ENCODE measurements at regions not wholly inside any gene's neighbourhood (a gene's known extent, or its start where the extent isn't known, plus 50 kb on each side); places are given as distances from the start of the nearest gene placed in this dataset.

- DNase-seq, result no peak
Measured at GRCh38 chr6:56862415-56863175, 92.3 kb upstream of the BEND6 start.

- DNase-seq, result no peak
Measured at GRCh38 chr6:56860475-56860874, 94.4 kb upstream of the BEND6 start.

GRCh38 chr6:56856036-56856580 is 98.8 kb upstream of the BEND6 start:
- DNase-seq, result no peak

- no peak for DNase-seq
Measured at GRCh38 chr6:56854086-56854485, 100.8 kb upstream of the BEND6 start.

GRCh38 chr6:56853541-56853940 is 101.4 kb upstream of the BEND6 start:
- DNase-seq, result no peak

- DNase-seq, result no peak
Measured at GRCh38 chr6:56852260-56853010, 102.5 kb upstream of the BEND6 start.

GRCh38 chr6:56851541-56852259 is 103.2 kb upstream of the BEND6 start:
- no peak for DNase-seq

- no peak for DNase-seq
Measured at GRCh38 chr6:56851074-56851473, 103.8 kb upstream of the BEND6 start.

GRCh38 chr6:56850626-56851025 is 104.3 kb upstream of the BEND6 start:
- DNase-seq, result no peak

- DNase-seq, result no peak
Measured at GRCh38 chr6:56849896-56850295, 105.0 kb upstream of the BEND6 start.

- no peak for DNase-seq
Measured at GRCh38 chr6:56848105-56848504, 106.8 kb upstream of the BEND6 start.

GRCh38 chr6:56845032-56845431 is 109.9 kb upstream of the BEND6 start:
- DNase-seq, result no peak

GRCh38 chr6:56843476-56844349 is 111.2 kb upstream of the BEND6 start:
- peak; percentile 62 for DNase-seq

GRCh38 chr6:56842686-56843475 is 112.0 kb upstream of the BEND6 start:
- DNase-seq, result peak; percentile 52

- no peak for DNase-seq
Measured at GRCh38 chr6:56841751-56842150, 113.2 kb upstream of the BEND6 start.

- DNase-seq, result no peak
Measured at GRCh38 chr6:56841381-56841749, 113.5 kb upstream of the BEND6 start.

- DNase-seq, result peak; percentile 48
Measured at GRCh38 chr6:56840467-56841380, 114.2 kb upstream of the BEND6 start.

- no peak for DNase-seq
Measured at GRCh38 chr6:56839533-56840183, 115.2 kb upstream of the BEND6 start.

- DNase-seq, result no peak
Measured at GRCh38 chr6:56838965-56839364, 115.9 kb upstream of the BEND6 start.

GRCh38 chr6:56838016-56838555 is 116.8 kb upstream of the BEND6 start:
- DNase-seq, result no peak
